HG03064 (cell line): ENCODE measurements at regions not wholly inside any gene's neighbourhood (a gene's known extent, or its start where the extent isn't known, plus 50 kb on each side); places are given as distances from the start of the nearest gene placed in this dataset.
"Not testable (repeated sequence)": the region's sequence is repeated elsewhere in the genome, so short reads cannot be mapped to it uniquely, and the experiment has no call there.

Experiments used
- ATAC-seq: cut with Tn5 transposase; IDR thresholded peaks from one replicate; pipeline ENCODE4 v1.9.1; 2021; ENCODE audit warnings: low read depth; ENCODE audit not compliant: unreplicated experiment

DNA sequence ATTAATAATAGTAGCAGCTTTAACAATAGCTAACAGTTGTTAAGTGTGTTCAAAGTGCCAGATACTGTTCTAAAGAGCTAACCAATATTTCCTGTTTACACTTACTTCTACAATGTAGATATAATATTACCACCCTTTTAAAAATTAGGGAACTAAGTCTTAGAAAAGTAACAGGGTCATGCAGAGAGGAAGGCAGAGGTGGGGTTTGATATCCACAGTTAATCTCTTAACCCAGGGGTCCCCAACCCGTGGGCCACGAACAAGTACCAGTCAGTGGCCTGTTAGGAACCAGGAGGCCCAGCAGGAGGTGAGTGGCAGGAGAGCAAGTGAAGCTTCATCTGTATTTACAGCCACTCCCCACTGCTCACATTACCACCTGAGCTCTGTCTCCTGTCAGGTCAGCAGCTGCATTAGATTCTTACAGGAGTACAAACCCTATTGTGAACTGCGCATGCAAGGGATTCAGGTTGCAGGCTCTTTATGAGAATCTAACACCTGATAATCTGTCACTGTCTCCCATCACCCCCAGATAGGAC lies 89.1 kb downstream of the ACTL7B start:
- no peak for ATAC-seq

GRCh38 chr9:108765265-108765664 lies 90.5 kb downstream of the ACTL7B start:
- ATAC-seq, result no peak

DNA sequence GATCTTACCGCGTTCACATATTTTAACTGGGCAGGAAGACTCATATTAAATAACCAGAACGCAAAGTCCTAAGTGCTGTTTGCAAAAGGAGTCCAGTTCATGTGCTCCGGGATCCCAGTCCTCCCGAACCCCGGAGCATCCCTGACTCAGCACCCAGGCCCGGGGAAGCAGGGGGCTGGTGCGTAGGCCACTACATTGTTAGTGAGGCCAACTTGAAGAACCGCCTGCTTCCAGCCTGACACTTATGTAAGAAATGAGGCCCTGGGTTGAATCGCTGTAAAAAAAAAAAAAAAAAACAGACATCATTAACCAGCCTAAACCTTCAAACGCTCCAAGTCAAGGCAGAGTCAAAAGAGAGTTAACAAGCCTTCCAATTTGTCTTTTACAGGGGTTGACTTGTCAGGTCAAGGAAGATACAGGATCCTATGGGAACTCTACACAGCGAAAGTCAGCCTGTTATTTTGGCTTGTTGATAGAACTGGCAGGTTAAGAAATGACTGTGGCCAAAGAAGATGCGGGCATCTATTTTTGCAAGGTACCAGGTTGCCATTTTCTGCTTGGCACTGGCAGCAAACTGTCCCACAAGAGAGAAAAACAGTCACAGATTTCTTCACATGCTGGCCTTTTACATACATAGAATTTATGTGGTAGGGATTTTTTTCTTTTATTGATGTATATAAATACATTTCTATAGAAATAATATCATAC lies 93.3 kb downstream of the ACTL7B start:
- no peak for ATAC-seq

DNA sequence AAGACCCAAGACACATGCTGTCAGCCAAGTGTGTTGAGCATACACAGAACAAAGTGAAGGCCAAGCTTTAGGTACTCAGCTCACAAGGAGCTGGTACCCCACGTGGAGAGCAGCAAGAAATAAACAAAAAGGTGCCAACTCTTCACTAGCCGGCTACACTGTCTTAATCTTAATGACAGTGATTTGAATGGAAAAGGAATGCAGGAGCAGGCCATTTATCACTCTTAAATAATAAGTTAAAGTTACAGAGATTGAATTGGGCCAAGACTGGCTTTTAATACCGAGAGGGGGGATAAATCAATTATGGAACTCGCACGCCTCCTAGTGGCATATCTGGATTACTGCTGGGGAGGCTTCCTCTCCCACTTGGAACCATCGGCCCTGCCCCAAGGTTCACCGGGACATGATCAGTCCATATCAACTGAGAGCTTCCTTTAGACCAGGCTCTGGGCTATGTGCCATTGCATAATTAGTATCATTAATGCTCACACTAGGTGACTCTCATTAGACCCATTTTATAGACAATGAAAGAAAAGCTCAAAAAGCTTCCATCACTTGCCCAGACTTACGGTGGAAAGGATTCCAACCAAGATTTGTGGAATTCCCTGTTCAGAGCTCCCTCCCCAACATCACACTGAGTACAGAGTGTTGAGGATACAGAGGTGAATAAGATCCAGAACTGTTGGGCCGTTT lies 94.0 kb downstream of the ACTL7B start:
- ATAC-seq, result no peak

DNA sequence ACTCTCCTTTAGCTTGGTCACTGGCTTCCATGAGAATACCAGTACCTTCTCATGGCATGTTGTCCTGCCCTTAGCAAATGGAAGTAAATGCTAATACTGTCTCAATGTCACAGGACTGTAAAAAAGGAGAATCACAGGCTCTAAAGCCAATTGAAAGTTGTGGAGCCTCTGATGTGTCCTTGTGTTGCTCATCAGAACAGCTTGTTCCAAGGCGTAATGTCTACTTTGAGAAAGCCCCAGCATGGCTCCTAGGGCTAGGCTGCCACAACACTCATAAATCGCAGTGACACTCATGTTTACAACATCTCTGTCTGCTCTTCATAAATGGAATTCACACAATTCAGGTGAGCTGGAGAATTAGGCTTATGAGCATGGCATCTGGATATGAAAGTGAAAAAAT lies 94.9 kb downstream of the ACTL7B start:
- ATAC-seq, result no peak

DNA sequence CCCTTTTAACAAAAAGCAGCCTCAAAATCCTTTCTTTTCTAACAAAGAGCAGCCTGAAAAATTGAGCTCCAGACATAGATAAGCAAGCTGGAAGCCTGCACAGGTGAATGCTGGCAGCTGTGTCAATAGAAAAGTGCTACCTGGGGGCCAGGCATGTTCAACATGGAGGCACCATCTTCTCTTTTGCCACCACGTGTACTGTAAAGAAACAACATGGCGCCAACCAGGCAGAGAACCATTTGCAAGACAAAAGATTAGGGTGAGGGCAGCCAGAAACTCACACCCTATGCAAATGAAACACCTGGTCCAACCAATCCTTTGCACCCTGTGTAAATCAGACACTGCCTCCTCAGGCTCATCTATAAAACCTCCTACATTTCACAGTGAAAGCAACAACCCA lies 96.0 kb downstream of the ACTL7B start:
- ATAC-seq, result no peak

- no peak for ATAC-seq
Measured at GRCh38 chr9:108759399-108759798, 96.4 kb downstream of the ACTL7B start.

DNA sequence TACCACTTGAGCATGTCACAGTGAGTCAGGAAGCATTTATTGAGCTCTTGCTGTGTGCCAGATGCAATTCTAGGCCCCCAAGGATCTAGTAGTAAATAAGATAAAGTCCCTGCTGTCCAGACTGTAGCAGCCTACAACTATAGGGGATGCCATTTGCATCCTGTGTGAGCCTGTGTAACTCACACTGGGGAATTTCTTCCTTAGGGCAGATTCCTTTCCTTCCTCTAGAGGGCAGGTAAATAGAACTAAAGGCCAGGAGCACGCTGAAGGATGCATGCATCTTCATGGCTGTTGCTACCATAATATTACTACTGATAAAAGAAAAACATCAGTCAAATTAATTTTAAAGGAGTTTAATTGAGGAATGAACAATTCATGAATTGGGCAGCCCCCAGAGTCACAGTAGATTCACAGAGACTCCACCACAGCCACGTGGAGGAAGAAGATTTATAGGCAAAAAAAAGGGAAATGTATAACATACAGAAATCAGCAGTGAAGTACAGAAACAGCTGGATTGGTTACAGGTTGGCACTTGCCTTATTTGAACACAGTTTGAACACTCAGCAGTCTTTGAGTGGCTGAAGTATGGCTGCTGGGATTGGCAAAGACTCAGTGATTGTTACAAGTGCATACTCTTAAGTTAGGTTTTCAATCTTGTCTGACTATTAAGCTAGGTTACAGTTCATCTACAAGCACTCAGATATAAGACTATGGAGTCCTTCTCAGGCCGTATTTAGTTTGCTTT lies 98.9 kb downstream of the ACTL7B start:
- ATAC-seq, result no peak

DNA sequence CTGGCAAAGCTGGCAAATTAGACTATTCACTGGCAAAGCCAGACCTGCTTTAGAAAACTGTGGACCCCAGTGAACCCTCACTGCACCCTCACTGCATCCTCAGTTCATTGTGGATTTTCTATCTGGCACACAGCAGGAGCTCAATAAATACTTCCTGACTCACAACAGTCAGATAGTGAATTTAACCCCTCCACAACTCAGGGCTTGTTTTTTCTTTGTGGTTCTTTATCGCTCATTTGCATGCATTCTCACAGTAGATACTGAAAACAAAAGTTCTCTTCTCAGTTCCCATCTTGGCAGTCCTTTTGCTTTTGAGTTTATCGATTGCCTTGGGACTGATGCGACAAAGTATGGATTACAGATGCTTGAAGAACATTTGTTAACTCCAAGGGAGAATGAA lies 99.8 kb downstream of the ACTL7B start:
- peak; percentile 80 for ATAC-seq

GRCh38 chr9:108751369-108751768 lies 104.4 kb downstream of the ACTL7B start:
- no peak for ATAC-seq

GRCh38 chr9:108750661-108751215 lies 105.0 kb downstream of the ACTL7B start:
- no peak for ATAC-seq

DNA sequence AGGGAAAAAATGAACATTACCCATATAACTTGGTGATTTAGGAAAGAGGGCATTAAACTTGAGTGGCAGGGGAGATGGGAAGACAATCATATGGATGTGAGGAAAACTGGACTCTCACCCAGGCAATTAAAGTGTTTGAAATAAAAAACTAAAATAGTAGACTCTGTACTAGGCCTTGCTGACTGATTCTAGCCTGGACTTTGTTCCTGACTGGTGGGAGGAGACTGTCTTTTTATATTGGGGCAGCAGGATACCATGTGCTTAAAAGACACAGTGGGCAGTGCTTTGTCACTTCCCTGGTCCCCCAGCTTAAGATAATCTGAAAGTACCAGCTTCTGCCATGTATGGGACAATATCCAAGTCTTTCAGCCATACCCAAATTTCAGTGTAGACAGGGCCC lies 107.0 kb downstream of the ACTL7B start:
- ATAC-seq, result no peak

DNA sequence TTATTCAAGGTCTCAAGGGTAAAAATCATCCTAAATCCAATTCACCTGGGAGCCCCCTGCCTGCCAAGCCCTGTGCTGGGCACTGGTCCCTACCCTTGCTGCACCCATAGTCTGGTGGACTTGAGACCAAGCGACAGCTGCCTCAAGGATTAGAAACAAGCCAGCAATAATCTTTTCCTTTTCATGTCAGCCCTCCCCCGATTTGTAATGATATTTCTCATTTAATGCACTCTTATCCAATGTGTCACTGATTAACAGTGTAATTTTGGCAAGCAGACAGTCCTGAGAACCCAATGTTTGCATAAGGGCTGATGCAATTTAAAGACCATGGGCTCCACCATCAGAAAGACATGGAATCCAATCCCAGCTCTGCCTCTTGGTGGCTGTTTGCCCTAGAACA lies 108.9 kb downstream of the ACTL7B start:
- no peak for ATAC-seq

DNA sequence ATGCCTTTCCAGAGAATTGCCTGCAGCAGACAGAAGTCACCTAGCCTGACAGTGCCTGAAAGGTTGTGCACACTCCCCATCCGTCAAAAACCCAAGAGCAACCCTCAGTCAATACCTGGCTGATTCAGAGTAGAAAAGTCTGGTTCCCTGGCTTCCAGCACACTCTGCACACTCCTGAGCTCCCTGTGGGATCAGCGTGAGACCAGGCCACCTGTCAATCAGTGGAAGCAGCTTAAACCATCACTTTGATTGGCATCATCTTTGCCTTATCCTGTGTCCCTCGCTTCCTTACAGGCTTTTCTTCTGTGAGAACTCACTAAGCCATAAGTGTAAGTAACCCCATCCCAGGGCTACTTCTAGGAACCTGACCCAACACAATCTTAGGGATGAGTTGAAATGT lies 109.8 kb downstream of the ACTL7B start:
- no peak for ATAC-seq

DNA sequence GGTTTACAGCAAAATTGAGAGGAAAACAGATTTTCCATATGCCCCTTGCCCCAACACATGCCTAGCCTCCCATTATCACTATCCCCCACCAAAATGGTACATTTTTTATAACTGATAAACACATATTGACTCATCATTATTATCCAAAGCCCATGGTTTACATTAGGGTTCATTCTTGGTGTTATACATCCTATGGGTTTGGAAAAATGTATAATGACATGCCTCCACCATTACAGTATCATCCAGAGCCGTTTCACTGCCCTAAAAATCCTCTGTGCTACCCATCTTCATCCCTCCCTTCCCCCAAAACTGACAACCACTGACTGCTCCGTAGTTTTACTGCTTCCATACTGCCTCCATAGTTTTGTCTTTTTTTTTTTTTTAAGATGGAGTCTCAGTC lies 111.1 kb downstream of the ACTL7B start:
- no peak for ATAC-seq

DNA sequence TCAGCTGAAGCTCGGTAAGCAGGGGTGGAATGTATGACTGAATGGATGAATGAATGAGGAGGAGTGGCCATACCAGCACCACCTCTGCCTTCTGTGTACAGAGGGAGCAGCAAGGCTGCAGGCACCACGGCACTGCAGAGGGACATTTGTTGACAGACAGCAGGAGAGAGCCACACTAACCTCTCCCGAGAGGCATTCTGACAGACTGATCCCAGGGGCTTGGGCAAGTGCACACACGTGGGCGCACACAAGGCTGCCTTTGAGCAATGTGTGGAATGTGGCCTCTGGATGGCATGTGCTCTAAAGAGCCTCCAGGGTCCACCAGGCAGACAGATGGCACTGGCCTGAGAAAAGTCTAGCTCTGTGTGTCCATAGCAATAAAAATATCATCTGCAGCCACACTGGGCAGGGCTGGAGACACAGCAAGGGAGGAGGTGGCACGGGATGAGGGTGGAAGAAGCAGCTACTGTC lies 111.8 kb downstream of the ACTL7B start:
- no peak for ATAC-seq

DNA sequence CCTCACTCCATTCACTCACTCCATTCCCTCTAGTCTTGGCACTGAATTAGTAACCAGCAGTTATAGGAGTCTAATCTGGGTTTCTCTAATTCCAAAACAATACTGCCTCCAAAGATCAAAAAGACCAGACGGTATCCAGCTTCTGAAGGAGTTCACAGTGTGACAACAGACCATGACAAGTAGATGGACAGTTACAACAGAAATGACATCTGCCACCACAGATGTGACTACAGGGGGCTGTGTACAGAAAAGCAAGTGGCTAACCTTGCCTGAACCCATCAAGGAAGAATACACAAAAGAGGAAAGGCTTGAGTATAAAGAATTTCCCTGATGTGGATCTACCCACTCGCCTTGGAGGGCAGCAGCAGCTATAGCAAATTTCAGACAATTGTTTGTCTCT lies 112.4 kb downstream of the ACTL7B start:
- ATAC-seq, result no peak

DNA sequence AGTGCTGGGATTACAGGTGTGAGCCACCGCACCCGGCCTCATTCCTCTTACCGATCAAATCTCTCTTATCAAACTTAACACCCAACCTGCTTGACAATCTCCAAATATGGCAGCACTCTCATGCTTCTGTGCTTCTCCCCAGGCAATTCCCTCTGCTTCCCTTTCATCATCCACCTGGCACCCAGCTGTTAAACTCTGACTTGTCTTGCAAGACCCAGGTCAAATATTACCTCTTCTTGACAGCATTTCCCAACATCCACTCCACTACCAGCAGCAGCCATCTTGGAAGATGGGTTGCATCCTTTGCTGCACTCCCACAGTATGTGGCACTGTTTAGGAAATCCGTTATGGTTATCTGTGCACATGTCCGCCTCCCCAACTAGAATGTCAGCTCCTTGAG lies 113.6 kb downstream of the ACTL7B start:
- ATAC-seq, result no peak

DNA sequence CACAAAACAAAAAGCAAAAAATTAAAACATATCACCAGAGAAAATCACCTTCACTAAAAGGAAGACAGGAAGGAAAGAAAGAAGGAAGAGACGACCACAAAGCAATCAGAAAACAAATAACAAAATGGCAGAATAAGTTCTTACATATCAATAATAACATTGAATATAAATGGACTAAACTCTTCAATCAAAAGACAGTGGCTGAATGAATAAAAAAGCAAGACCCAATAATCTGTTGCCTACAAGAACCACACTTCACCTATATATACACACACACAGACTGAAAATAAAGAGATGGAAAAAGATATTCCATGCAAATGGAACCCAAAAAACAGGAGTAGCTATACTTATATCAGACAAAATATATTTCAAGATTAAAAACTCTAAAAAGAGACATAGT lies 124.5 kb downstream of the ACTL7B start:
- ATAC-seq, result not testable (repeated sequence)

DNA sequence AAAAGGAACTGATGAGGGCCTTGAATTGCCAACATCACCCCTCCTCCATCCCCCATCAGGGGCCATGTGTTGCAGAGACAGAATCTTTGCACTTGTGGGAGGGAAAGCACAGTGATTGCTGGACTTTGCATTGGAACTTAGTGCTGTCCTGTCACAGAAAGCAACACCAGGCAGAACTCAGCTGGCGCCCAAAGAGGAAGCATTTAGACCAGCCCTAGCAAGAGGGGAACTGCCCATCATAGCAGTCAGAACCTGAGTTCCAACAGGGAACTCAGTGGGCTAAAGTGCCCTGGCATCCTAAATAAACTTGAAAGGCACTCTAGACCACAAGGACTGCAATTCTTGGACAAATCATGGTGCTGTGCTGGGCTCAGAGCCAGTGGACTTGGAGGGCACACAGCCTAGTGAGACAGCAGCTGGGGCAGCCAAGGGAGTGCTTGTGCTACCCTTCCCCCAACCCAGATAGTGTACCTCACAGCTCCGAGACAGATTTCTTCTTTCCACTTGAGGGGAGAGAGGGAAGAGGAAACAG lies 128.1 kb downstream of the ACTL7B start:
- ATAC-seq, result no peak

- ATAC-seq, result no peak
Measured at GRCh38 chr9:108724652-108725051, 131.1 kb downstream of the ACTL7B start.
